CD4-positive, CD25-positive, alpha-beta regulatory T cell (primary cell): ENCODE measurements at regions not wholly inside any gene's neighbourhood (a gene's known extent, or its start where the extent isn't known, plus 50 kb on each side); places are given as distances from the start of the nearest gene placed in this dataset.

Experiments used
- ATAC-seq, 2 donors: fragments of 150-1000 bp; cut with Tn5 transposase; one replicate each; pipeline ENCODE4 v1.10.0; 2021; ENCODE audit warnings: low read depth in 2 of 2, moderate number of reproducible peaks in 2 of 2, moderate library complexity in 1 of 2
- DNase-seq, 3 donors: peaks; one replicate each; pipeline versions ENCODE4 v3.0.0 to v3.0.0-alpha.2; 2012 to 2022; ENCODE audit warnings: mixed read lengths in 1 of 3
- H3K27ac ChIP-seq: one replicate; pipeline ENCODE4 v1.7.0; 2013; ENCODE audit warnings: mild to moderate bottlenecking, low read length; ENCODE audit not compliant: insufficient read depth, poor library complexity, severe bottlenecking
- H3K27me3 ChIP-seq: one replicate; pipeline ENCODE4 v1.7.0; 2013; ENCODE audit warnings: low read length; ENCODE audit not compliant: control insufficient read depth, insufficient read depth
- H3K36me3 ChIP-seq: one replicate; pipeline ENCODE4 v1.7.0; 2013; ENCODE audit warnings: mild to moderate bottlenecking, low read length, moderate library complexity; ENCODE audit not compliant: control insufficient read depth, insufficient read depth
- H3K4me1 ChIP-seq: 2 replicates; pipeline ENCODE4 v1.7.0; 2013; ENCODE audit warnings: mild to moderate bottlenecking, low read length; ENCODE audit not compliant: insufficient read depth, control insufficient read depth, poor library complexity, severe bottlenecking
- H3K4me3 ChIP-seq: one replicate; pipeline ENCODE4 v1.7.0; 2013; ENCODE audit warnings: low read depth, mild to moderate bottlenecking, low read length, moderate library complexity
- H3K9me3 ChIP-seq, 2 experiments: 1 replicate in 1 of 2; 2 replicates in 1 of 2; pipeline ENCODE4 v1.7.0; 2013; ENCODE audit warnings: low read length in 2 of 2, mild to moderate bottlenecking in 1 of 2, moderate library complexity in 1 of 2; ENCODE audit not compliant: control insufficient read depth in 2 of 2
- H3K27ac Mint-ChIP-seq, 3 donors: one replicate each; pipeline ENCODE4 v1.8.0; 2020 to 2022; ENCODE audit warnings: mild to moderate bottlenecking in 3 of 3, mixed read lengths in 3 of 3, moderate library complexity in 2 of 3
- H3K27me3 Mint-ChIP-seq: one replicate; pipeline ENCODE4 v1.8.0; 2022; ENCODE audit warnings: mild to moderate bottlenecking, mixed read lengths
- H3K36me3 Mint-ChIP-seq: one replicate; pipeline ENCODE4 v1.8.0; 2020; ENCODE audit warnings: mixed read lengths
- H3K4me1 Mint-ChIP-seq, 4 donors: one replicate each; pipeline ENCODE4 v1.8.0; 2020 to 2022; ENCODE audit warnings: mixed read lengths in 4 of 4, mild to moderate bottlenecking in 1 of 4
- H3K4me3 Mint-ChIP-seq, 4 donors: one replicate each; pipeline ENCODE4 v1.8.0; 2020 to 2022; ENCODE audit warnings: mild to moderate bottlenecking in 4 of 4, mixed read lengths in 4 of 4, moderate library complexity in 3 of 4
- H3K9me3 Mint-ChIP-seq, 7 donors: one replicate each; pipeline ENCODE4 v1.8.0; 2020 to 2022; ENCODE audit warnings: mixed read lengths in 7 of 7, mild to moderate bottlenecking in 3 of 7, moderate library complexity in 2 of 7

DNA sequence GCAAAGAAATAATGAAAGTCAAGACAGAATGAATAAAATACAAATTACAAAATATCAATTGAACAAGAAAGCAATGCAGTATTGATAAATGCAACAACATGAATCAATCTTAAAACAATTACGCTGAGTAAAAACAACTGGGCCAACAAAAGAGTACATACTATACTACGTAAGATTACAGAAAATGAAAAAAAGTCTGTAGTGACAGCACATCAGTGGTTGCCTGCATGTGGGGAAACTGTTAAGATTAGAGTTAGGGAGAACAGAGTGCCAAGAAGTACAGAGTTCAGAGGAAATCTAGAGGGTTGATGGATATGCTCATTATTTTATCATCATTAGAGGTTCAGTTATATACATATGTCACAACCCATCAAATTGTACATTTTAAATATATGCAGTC, 706.6 kb upstream of the ACO1 start:
- no peak for ATAC-seq

DNA sequence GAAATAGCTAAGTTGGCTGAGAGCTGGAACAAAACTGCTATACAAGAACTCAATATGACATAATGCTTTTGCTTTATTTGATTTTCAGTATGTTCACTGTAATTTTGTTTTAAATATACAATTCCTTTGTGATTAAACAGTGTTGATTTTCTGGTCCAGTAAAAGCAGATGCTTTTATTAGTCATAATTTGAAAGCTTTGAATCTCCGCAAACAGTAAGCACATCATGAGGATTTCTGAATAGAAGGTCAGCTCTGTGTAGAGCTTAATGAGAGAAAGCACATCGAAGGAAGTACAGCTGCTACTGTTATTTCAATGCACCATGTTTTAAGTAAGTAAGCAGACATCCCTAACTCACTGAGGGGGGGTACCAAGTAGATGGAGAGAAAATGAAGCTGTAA, 701.3 kb upstream of the ACO1 start:
- ATAC-seq: no peak

More for the DNA sequence above, 706.6 kb upstream of the ACO1 start:
- Mint-ChIP-seq H3K4me1 (peaks cover 0 to 16% (median 11%) of the 10 kb centered on the region in 4 donors), H3K4me3 (no peak overlapping the region), H3K9me3 (peaks cover 0 to 2% (median 0%) of the 10 kb centered on the region in 7 donors), H3K27ac (peak overlapping the region in 2 of 3 donors; percentile 1 to 8), H3K27me3 (no peaks in the 10 kb centered on the region), H3K36me3 (no peaks in the 10 kb centered on the region)
- H3K4me3 ChIP-seq: no peak overlapping the region
- no peaks in the 10 kb centered on the region for H3K27me3 ChIP-seq
- H3K36me3 ChIP-seq: no peaks in the 10 kb centered on the region
- H3K4me1 ChIP-seq: no peaks in the 10 kb centered on the region
- H3K9me3 ChIP-seq: no peaks in the 10 kb centered on the region
- no peak for DNase-seq
- H3K27ac ChIP-seq: no peak overlapping the region

DNA sequence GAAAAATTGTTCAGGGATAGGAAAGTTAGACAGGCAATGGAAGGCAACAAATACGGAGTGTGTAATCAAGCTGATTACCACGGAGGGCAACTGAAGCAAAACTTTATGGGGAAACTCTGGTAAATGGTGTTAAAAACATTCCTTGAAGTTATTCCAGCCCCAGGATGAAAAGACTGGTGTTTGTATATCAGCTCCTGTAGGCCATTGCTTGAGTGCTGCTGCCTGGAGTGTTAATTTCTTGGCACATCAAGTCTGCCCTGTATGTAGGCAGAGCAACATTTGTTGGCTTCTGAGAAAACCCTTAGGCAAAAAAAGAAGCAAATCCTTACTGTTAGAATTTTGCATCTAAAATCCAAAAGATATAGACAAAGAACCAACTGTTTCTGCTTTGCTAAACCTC, 686.5 kb upstream of the ACO1 start:
- H3K4me3 ChIP-seq: no peak overlapping the region
- Mint-ChIP-seq H3K36me3 (no peaks in the 10 kb centered on the region), H3K4me1 (peaks cover 0 to 21% (median 8%) of the 10 kb centered on the region in 4 donors), H3K27me3 (no peaks in the 10 kb centered on the region), H3K9me3 (peaks cover 0 to 11% (median 3%) of the 10 kb centered on the region in 7 donors), H3K27ac (no peak overlapping the region), H3K4me3 (no peak overlapping the region)
- DNase-seq (no peak), ATAC-seq (no peak)
- H3K9me3 ChIP-seq: no peaks in the 10 kb centered on the region
- H3K27me3 ChIP-seq: no peaks in the 10 kb centered on the region
- H3K27ac ChIP-seq: no peak overlapping the region
- no peaks in the 10 kb centered on the region for H3K4me1 ChIP-seq
- no peaks in the 10 kb centered on the region for H3K36me3 ChIP-seq

More for the DNA sequence above, 701.3 kb upstream of the ACO1 start:
- Histone ChIP-seq H3K27me3 (no peaks in the 10 kb centered on the region), H3K4me1 (no peaks in the 10 kb centered on the region), H3K9me3 (no peaks in the 10 kb centered on the region), H3K36me3 (no peaks in the 10 kb centered on the region), H3K4me3 (no peak overlapping the region), H3K27ac (no peak overlapping the region)
- no peak for DNase-seq
- Mint-ChIP-seq H3K4me3 (no peak overlapping the region), H3K36me3 (no peaks in the 10 kb centered on the region), H3K9me3 (peaks cover 0 to 2% (median 0%) of the 10 kb centered on the region in 7 donors), H3K27ac (no peak overlapping the region), H3K4me1 (peaks cover 0 to 2% (median 0%) of the 10 kb centered on the region in 4 donors), H3K27me3 (no peaks in the 10 kb centered on the region)

DNA sequence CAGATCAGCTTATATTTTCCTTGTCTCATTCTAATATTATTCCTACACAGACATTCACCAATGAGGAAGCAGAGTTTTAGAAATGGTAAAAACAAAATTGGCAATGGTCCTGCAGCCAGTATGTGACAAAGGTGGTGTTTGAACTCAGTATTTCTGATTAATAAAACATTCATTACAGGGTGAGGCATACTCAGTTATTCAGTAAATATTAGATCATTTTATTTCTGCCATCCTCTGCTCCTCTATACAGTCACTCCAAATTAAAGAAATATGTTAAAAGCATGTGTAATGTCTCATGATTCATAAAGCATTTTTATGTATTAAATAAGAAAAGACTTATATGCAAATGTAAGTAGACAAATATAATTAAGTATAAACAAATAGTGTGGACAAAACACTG, 684.6 kb upstream of the ACO1 start:
- DNase-seq: no peak
- Histone ChIP-seq H3K4me3 (no peak overlapping the region), H3K36me3 (no peaks in the 10 kb centered on the region), H3K27me3 (no peaks in the 10 kb centered on the region), H3K9me3 (no peaks in the 10 kb centered on the region), H3K27ac (no peak overlapping the region), H3K4me1 (no peaks in the 10 kb centered on the region)
- Mint-ChIP-seq H3K4me3 (no peak overlapping the region), H3K27ac (no peak overlapping the region), H3K4me1 (peaks cover 0 to 19% (median 8%) of the 10 kb centered on the region in 4 donors), H3K27me3 (no peaks in the 10 kb centered on the region), H3K36me3 (no peaks in the 10 kb centered on the region), H3K9me3 (peaks cover 0 to 11% (median 3%) of the 10 kb centered on the region in 7 donors)
- ATAC-seq: peak in 1 of 2 donors; percentile 23

DNA sequence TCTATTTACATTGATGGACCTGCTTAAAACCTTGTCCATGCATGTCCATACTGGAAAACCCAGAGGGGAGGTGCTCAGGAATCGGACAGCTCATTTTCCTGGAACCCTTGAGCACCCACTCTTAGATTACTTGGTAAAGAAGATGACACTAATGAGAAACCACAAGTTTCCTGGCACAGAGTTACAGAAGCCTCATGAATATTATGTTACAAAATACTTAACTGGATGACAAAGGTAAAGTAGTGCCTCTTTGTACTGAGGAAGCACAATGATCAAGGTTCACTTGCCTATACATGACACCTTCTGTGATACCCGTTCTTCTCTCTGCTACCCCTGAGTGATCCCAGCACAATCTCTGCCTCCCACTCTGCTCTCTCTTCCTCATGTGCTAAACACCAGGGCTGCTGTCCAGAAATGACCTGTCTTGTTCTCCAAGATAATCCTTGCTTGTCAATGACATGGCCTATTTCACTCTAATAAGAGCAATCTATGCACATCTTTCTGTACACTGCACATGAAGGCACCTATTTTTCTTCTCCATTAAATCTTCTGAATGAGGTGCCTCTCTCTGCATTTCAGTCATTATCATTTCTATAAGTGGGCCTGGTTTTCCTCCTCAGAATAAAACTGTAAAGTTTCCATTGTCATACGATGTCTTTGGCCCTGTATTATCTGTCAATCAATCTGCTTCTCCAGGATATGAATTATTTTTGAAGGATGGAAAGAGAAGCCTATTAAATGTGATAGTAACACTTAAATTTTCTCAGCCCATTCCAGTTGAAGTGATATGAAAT, 684.0 kb upstream of the ACO1 start:
- peak in 2 of 3 donors; percentile 5 to 59 for DNase-seq
- H3K27me3 ChIP-seq: no peaks in the 10 kb centered on the region
- H3K4me1 ChIP-seq: no peaks in the 10 kb centered on the region
- Mint-ChIP-seq H3K27me3 (no peaks in the 10 kb centered on the region), H3K4me1 (peaks cover 0 to 19% (median 8%) of the 10 kb centered on the region in 4 donors), H3K9me3 (peaks cover 0 to 11% (median 3%) of the 10 kb centered on the region in 7 donors), H3K4me3 (peak overlapping the region in 1 of 4 donors; percentile 3), H3K36me3 (no peaks in the 10 kb centered on the region), H3K27ac (no peak overlapping the region)
- no peak overlapping the region for H3K27ac ChIP-seq
- no peaks in the 10 kb centered on the region for H3K36me3 ChIP-seq
- peak overlapping the region; percentile 30 for H3K4me3 ChIP-seq
- H3K9me3 ChIP-seq: no peaks in the 10 kb centered on the region
- ATAC-seq: peak; percentile 62 to 87

DNA sequence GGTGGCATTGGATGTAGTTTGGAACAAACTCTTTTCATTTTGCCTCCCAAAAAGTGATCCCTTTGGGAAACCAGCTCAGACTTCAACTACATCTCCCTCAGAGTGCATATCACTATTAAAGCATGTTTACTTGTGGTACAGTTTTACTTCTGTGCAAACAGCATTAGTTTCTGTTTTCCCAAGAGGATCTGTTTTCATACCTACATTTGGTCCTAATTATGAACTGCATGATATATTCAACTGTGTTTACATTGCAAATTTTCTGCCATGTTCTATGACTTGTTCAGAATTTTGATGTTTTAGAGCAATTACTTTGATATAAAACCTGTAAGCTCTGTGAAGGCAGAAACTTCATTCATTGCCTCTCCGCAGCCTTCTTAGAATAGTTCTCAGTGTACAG, 681.5 kb upstream of the ACO1 start:
- H3K36me3 Mint-ChIP-seq: no peaks in the 10 kb centered on the region
- no peaks in the 10 kb centered on the region for H3K36me3 ChIP-seq

DNA sequence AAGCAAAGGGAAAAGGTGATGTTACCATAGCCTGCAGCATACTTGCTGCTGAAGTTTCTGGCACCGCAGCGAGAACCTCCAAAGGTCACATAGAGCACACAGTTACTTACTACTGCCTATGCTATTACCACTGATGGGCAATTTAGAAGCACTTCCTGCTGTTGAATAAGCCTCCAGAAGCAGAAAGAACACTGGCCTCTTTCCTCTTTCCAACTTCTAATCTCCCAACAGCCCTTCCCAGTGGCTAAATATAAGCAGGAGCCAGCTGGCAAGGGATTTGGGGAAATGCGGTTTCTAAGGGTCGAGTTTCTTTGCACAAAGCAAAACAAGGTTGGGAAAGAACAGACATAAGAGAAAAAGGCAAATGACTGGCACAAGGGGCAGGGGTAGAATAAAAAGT, 669.2 kb upstream of the ACO1 start:
- no peaks in the 10 kb centered on the region for H3K4me1 ChIP-seq
- ATAC-seq (no peak), DNase-seq (no peak)
- Mint-ChIP-seq H3K27ac (no peak overlapping the region), H3K4me3 (no peak overlapping the region), H3K9me3 (no peaks in the 10 kb centered on the region), H3K4me1 (peaks cover 0 to 2% (median 0%) of the 10 kb centered on the region in 4 donors), H3K36me3 (no peaks in the 10 kb centered on the region), H3K27me3 (no peaks in the 10 kb centered on the region)
- no peak overlapping the region for H3K4me3 ChIP-seq
- H3K27me3 ChIP-seq: peaks cover 2% of the 10 kb centered on the region
- H3K9me3 ChIP-seq: no peaks in the 10 kb centered on the region
- no peak overlapping the region for H3K27ac ChIP-seq
- H3K36me3 ChIP-seq: no peaks in the 10 kb centered on the region

More for the DNA sequence above, 681.5 kb upstream of the ACO1 start:
- ATAC-seq (no peak), DNase-seq (no peak)
- no peaks in the 10 kb centered on the region for H3K27me3 ChIP-seq
- Mint-ChIP-seq H3K4me1 (peaks cover 0 to 17% (median 6%) of the 10 kb centered on the region in 4 donors), H3K27me3 (no peaks in the 10 kb centered on the region), H3K4me3 (no peak overlapping the region), H3K9me3 (peaks cover 0 to 8% (median 2%) of the 10 kb centered on the region in 7 donors), H3K27ac (no peak overlapping the region)
- no peaks in the 10 kb centered on the region for H3K9me3 ChIP-seq
- H3K4me1 ChIP-seq: no peaks in the 10 kb centered on the region
- H3K4me3 ChIP-seq: no peak overlapping the region
- no peak overlapping the region for H3K27ac ChIP-seq

DNA sequence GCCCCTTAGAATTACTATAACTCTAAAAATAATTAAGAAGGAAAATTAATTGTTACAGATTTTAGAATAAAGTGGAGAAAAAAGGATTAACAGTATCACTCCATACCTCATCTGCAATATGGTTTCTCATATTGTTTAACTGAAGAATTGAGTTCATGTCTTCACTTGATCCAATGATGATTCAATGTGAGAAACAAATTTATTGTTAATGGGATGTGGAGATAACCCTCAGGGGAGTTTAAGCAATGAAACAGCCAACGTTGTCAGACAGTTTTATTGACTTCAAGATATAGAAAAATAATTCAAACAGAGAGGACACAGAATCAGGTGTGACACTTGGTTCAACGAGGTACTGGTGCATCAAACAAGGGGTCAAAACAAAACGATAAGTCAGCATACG, 665.2 kb upstream of the ACO1 start:
- H3K4me3 Mint-ChIP-seq: no peak overlapping the region
- H3K27ac Mint-ChIP-seq: no peak overlapping the region
- no peak for ATAC-seq
- Histone ChIP-seq H3K27me3 (no peaks in the 10 kb centered on the region), H3K9me3 (no peaks in the 10 kb centered on the region), H3K27ac (no peak overlapping the region), H3K4me3 (no peak overlapping the region), H3K36me3 (no peaks in the 10 kb centered on the region), H3K4me1 (no peaks in the 10 kb centered on the region)
- no peaks in the 10 kb centered on the region for H3K36me3 Mint-ChIP-seq
- peaks cover 4% of the 10 kb centered on the region for H3K27me3 Mint-ChIP-seq
- peaks cover 0 to 2% (median 0%) of the 10 kb centered on the region in 4 donors for H3K4me1 Mint-ChIP-seq
- H3K9me3 Mint-ChIP-seq: peaks cover 0 to 4% (median 0%) of the 10 kb centered on the region in 7 donors
- no peak for DNase-seq
